ENCODE measurements at regions not wholly inside any gene's neighbourhood (a gene's known extent, or its start where the extent isn't known, plus 50 kb on each side); places are given as distances from the start of the nearest gene placed in this dataset.

- Mint-ChIP-seq H3K9me3 (peaks cover 0 to 6% (median 0%) of the 10 kb centered on the region in 11 donors), H3K27ac (no peak overlapping the region), H3K36me3 (peaks cover 0 to 20% (median 0%) of the 10 kb centered on the region in 5 donors), H3K27me3 (no peaks in the 10 kb centered on the region), H3K4me1 (peaks cover 1 to 19% (median 1%) of the 10 kb centered on the region in 7 donors), H3K4me3 (no peak overlapping the region)
- DNase-seq (no peak), ATAC-seq (no peak)
- Histone ChIP-seq H3K27me3 (ENCODE audit: control insufficient read depth in 2 of 2, insufficient read depth in 2 of 2, low read length in 2 of 2) (no peaks in the 10 kb centered on the region), H3K9me3 (ENCODE audit: control insufficient read depth in 2 of 3, low read length in 3 of 3) (no peaks in the 10 kb centered on the region), H3K4me3 (ENCODE audit: low read length) (no peak overlapping the region), H3K27ac (ENCODE audit: low read depth, low read length) (no peak overlapping the region), H3K4me1 (ENCODE audit: control insufficient read depth in 2 of 2, insufficient read depth in 2 of 2, low read length in 2 of 2) (peaks cover 0 to 8% of the 10 kb centered on the region in 2 donors), H3K36me3 (ENCODE audit: control insufficient read depth in 2 of 3, insufficient read depth in 3 of 3, low read length in 3 of 3) (no peaks in the 10 kb centered on the region)
- intact Hi-C loops (cut with micrococcal nuclease): no loop called here
- POLR2A ChIA-PET: interaction anchor here (0.7 to 0.9 kb wide), 3 partner anchors 47 to 166 kb away, joined by 3 read pairs; no protein-coding TSS in a partner anchor
- CTCF ChIA-PET: no interaction called here
Measured at GRCh38 chr1:234777856-234778220, 167.9 kb upstream of the IRF2BP2 start.

- Histone ChIP-seq H3K4me3 (ENCODE audit: low read length) (no peak overlapping the region), H3K27ac (ENCODE audit: low read depth, low read length) (no peak overlapping the region), H3K4me1 (ENCODE audit: control insufficient read depth in 2 of 2, insufficient read depth in 2 of 2, low read length in 2 of 2) (peaks cover under 1 to 14% of the 10 kb centered on the region in 2 donors), H3K36me3 (ENCODE audit: control insufficient read depth in 2 of 3, insufficient read depth in 3 of 3, low read length in 3 of 3) (no peaks in the 10 kb centered on the region), H3K27me3 (ENCODE audit: control insufficient read depth in 2 of 2, insufficient read depth in 2 of 2, low read length in 2 of 2) (no peaks in the 10 kb centered on the region), H3K9me3 (ENCODE audit: control insufficient read depth in 2 of 3, low read length in 3 of 3) (no peaks in the 10 kb centered on the region)
- Mint-ChIP-seq H3K4me1 (peaks cover 7 to 26% (median 8%) of the 10 kb centered on the region in 7 donors), H3K9me3 (peaks cover 0 to 6% (median 0%) of the 10 kb centered on the region in 11 donors), H3K36me3 (peaks cover 0 to 21% (median 0%) of the 10 kb centered on the region in 5 donors), H3K27ac (no peak overlapping the region), H3K27me3 (no peaks in the 10 kb centered on the region), H3K4me3 (no peak overlapping the region)
- ChIA-PET POLR2A (interaction anchor here (0.6 to 0.9 kb wide), 4 partner anchors 16 to 166 kb away, joined by 3 to 5 read pairs (median 3); no protein-coding TSS in a partner anchor), CTCF (interaction anchor here (0.8 kb wide), 1 partner anchor 165 kb away, joined by 4 read pairs; no protein-coding TSS in a partner anchor)
- no peak for DNase-seq
- intact Hi-C loops (cut with micrococcal nuclease): no loop called here
- ATAC-seq: no peak
Measured at GRCh38 chr1:234776876-234777855, 167.2 kb upstream of the IRF2BP2 start.

- CTCF ChIA-PET: interaction anchor here (0.8 kb wide), 1 partner anchor 164 kb away, joined by 4 read pairs; no protein-coding TSS in a partner anchor
- peaks cover 9 to 22% of the 10 kb centered on the region in 2 donors for H3K4me1 ChIP-seq (ENCODE audit: control insufficient read depth in 2 of 2, insufficient read depth in 2 of 2, low read length in 2 of 2)
- ATAC-seq (no peak), DNase-seq (no peak)
- no peak overlapping the region for H3K4me3 ChIP-seq (ENCODE audit: low read length)
- Mint-ChIP-seq H3K36me3 (peaks cover 0 to 21% (median 0%) of the 10 kb centered on the region in 5 donors), H3K27me3 (no peaks in the 10 kb centered on the region), H3K27ac (no peak overlapping the region), H3K9me3 (peaks cover 0 to 6% (median 0%) of the 10 kb centered on the region in 11 donors), H3K4me1 (peaks cover 12 to 32% (median 16%) of the 10 kb centered on the region in 7 donors), H3K4me3 (no peak overlapping the region)
- H3K36me3 ChIP-seq (ENCODE audit: control insufficient read depth in 2 of 3, insufficient read depth in 3 of 3, low read length in 3 of 3): no peaks in the 10 kb centered on the region
- POLR2A ChIA-PET: interaction anchor here (0.6 kb wide), 2 partner anchors 15 to 306 kb away, joined by 3 to 5 read pairs; no protein-coding TSS in a partner anchor
- no peak overlapping the region for H3K27ac ChIP-seq (ENCODE audit: low read depth, low read length)
- intact Hi-C loops (cut with micrococcal nuclease): no loop called here
- no peaks in the 10 kb centered on the region for H3K9me3 ChIP-seq (ENCODE audit: control insufficient read depth in 2 of 3, low read length in 3 of 3)
- no peaks in the 10 kb centered on the region for H3K27me3 ChIP-seq (ENCODE audit: control insufficient read depth in 2 of 2, insufficient read depth in 2 of 2, low read length in 2 of 2)
Measured at GRCh38 chr1:234776256-234776875, 166.4 kb upstream of the IRF2BP2 start.

GRCh38 chr1:234775477-234776246 lies 165.7 kb upstream of the IRF2BP2 start:
- Mint-ChIP-seq H3K9me3 (peaks cover 0 to 6% (median 0%) of the 10 kb centered on the region in 11 donors), H3K27ac (peak overlapping the region in 3 of 9 donors; percentile 33 to 48 (median 45)), H3K27me3 (no peaks in the 10 kb centered on the region), H3K4me1 (peaks cover 16 to 39% (median 23%) of the 10 kb centered on the region in 7 donors), H3K4me3 (no peak overlapping the region), H3K36me3 (peaks cover 0 to 21% (median 0%) of the 10 kb centered on the region in 5 donors)
- ChIA-PET CTCF (no interaction called here), POLR2A (interaction anchor here (0.6 to 1.0 kb wide), 3 partner anchors 164 to 341 kb away, joined by 3 to 6 read pairs (median 3); no protein-coding TSS in a partner anchor)
- H3K9me3 ChIP-seq (ENCODE audit: control insufficient read depth in 2 of 3, low read length in 3 of 3): no peaks in the 10 kb centered on the region
- H3K36me3 ChIP-seq (ENCODE audit: control insufficient read depth in 2 of 3, insufficient read depth in 3 of 3, low read length in 3 of 3): no peaks in the 10 kb centered on the region
- intact Hi-C loops (cut with micrococcal nuclease): no loop called here
- no peak for DNase-seq
- H3K27ac ChIP-seq (ENCODE audit: low read depth, low read length): no peak overlapping the region
- no peak overlapping the region for H3K4me3 ChIP-seq (ENCODE audit: low read length)
- peaks cover 14 to 29% of the 10 kb centered on the region in 2 donors for H3K4me1 ChIP-seq (ENCODE audit: control insufficient read depth in 2 of 2, insufficient read depth in 2 of 2, low read length in 2 of 2)
- no peaks in the 10 kb centered on the region for H3K27me3 ChIP-seq (ENCODE audit: control insufficient read depth in 2 of 2, insufficient read depth in 2 of 2, low read length in 2 of 2)
- peak; percentile 12 for ATAC-seq

- Mint-ChIP-seq H3K9me3 (peaks cover 0 to 6% (median 0%) of the 10 kb centered on the region in 11 donors), H3K27ac (peak overlapping the region in 4 of 9 donors; percentile 11 to 48 (median 39)), H3K4me1 (peaks cover 19 to 45% (median 30%) of the 10 kb centered on the region in 7 donors), H3K36me3 (peaks cover 0 to 21% (median 0%) of the 10 kb centered on the region in 5 donors), H3K4me3 (no peak overlapping the region), H3K27me3 (no peaks in the 10 kb centered on the region)
- Histone ChIP-seq H3K27ac (ENCODE audit: low read depth, low read length) (no peak overlapping the region), H3K4me3 (ENCODE audit: low read length) (no peak overlapping the region), H3K4me1 (ENCODE audit: control insufficient read depth in 2 of 2, insufficient read depth in 2 of 2, low read length in 2 of 2) (peaks cover 14 to 36% of the 10 kb centered on the region in 2 donors), H3K9me3 (ENCODE audit: control insufficient read depth in 2 of 3, low read length in 3 of 3) (no peaks in the 10 kb centered on the region), H3K36me3 (ENCODE audit: control insufficient read depth in 2 of 3, insufficient read depth in 3 of 3, low read length in 3 of 3) (no peaks in the 10 kb centered on the region), H3K27me3 (ENCODE audit: control insufficient read depth in 2 of 2, insufficient read depth in 2 of 2, low read length in 2 of 2) (no peaks in the 10 kb centered on the region)
- intact Hi-C loops (cut with micrococcal nuclease): loop anchor here in 1 of 2 donors (5.0 kb wide), 3 partner anchors 67 to 307 kb away; no protein-coding TSS in a partner anchor
- ATAC-seq (peak; percentile 33), DNase-seq (no peak)
- ChIA-PET CTCF (no interaction called here), POLR2A (interaction anchor here (0.6 to 1.0 kb wide), 3 partner anchors 51 to 342 kb away, joined by 3 to 6 read pairs (median 3); no protein-coding TSS in a partner anchor)
Measured at GRCh38 chr1:234774971-234775370, 165.0 kb upstream of the IRF2BP2 start.
